Endodermal cell (in vitro differentiated cells): ENCODE measurements at regions not wholly inside any gene's neighbourhood (a gene's known extent, or its start where the extent isn't known, plus 50 kb on each side); places are given as distances from the start of the nearest gene placed in this dataset.

Source experiments
- DNase-seq: peaks from one replicate; pipeline ENCODE4 v3.0.0-alpha.2; 2017
- H3K27ac ChIP-seq: 2 replicates; pipeline ENCODE4 v1.5.1; 2013; ENCODE audit warnings: mild to moderate bottlenecking, low read depth, low read length, moderate library complexity
- H3K27me3 ChIP-seq: 2 replicates; pipeline ENCODE4 v1.6.1; 2013; ENCODE audit warnings: mild to moderate bottlenecking, low read length, moderate library complexity; ENCODE audit not compliant: insufficient read depth, control insufficient read depth, poor library complexity, severe bottlenecking
- H3K36me3 ChIP-seq: 2 replicates; pipeline ENCODE4 v1.7.0; 2013; ENCODE audit warnings: mild to moderate bottlenecking, low read length, moderate library complexity; ENCODE audit not compliant: control insufficient read depth, insufficient read depth
- H3K4me1 ChIP-seq: one replicate; pipeline ENCODE4 v1.7.0; 2013; ENCODE audit warnings: low read length; ENCODE audit not compliant: control insufficient read depth, insufficient read depth
- H3K4me3 ChIP-seq: 2 replicates; pipeline ENCODE4 v1.5.1; 2013; ENCODE audit warnings: mild to moderate bottlenecking, low read length, moderate library complexity
- H3K9ac ChIP-seq: 2 replicates; pipeline ENCODE4 v1.6.1; 2013; ENCODE audit warnings: mild to moderate bottlenecking, low read length, moderate library complexity; ENCODE audit not compliant: poor library complexity, severe bottlenecking; ENCODE audit errors: extremely low read depth
- H3K9me3 ChIP-seq: 2 replicates; pipeline ENCODE4 v1.6.1; 2013; ENCODE audit warnings: mild to moderate bottlenecking, low read length, moderate library complexity; ENCODE audit not compliant: control insufficient read depth
- H3K27ac Mint-ChIP-seq: 2 replicates; pipeline ENCODE4 v1.8.0; 2020; ENCODE audit warnings: mixed read lengths
- H3K27me3 Mint-ChIP-seq: 2 replicates; pipeline ENCODE4 v1.8.0; 2021; ENCODE audit warnings: mild to moderate bottlenecking, mixed read lengths; ENCODE audit not compliant: insufficient read depth
- H3K36me3 Mint-ChIP-seq: 2 replicates; pipeline ENCODE4 v1.8.0; 2020; ENCODE audit warnings: low read depth, mixed read lengths
- H3K4me1 Mint-ChIP-seq: 2 replicates; pipeline ENCODE4 v1.8.0; 2020; ENCODE audit warnings: mixed read lengths
- H3K4me3 Mint-ChIP-seq: 2 replicates; pipeline ENCODE4 v1.8.0; 2020; ENCODE audit warnings: mild to moderate bottlenecking, moderate library complexity, mixed read lengths
- H3K9me3 Mint-ChIP-seq: 2 replicates; pipeline ENCODE4 v1.8.0; 2020; ENCODE audit warnings: mild to moderate bottlenecking, mixed read lengths
- CTCF ChIP-seq: fragments of 200-600 bp; sonication (generic); conservative IDR thresholded peaks from 2 replicates; pipeline ENCODE4 v1.5.0; 2021; ENCODE audit warnings: antibody characterized with exemption, mild to moderate bottlenecking
- WGBS, 2 experiments: methylation state at CpG; one replicate each; pipeline versions ENCODE4 v1.1.5 to v1.1.7; 2013; ENCODE audit warnings: missing lambda C conversion rate in 2 of 2, mixed read lengths in 1 of 2; ENCODE audit not compliant: insufficient coverage in 1 of 2, insufficient read length in 1 of 2; 5-methylcytosine and 5-hydroxymethylcytosine counted together

DNA sequence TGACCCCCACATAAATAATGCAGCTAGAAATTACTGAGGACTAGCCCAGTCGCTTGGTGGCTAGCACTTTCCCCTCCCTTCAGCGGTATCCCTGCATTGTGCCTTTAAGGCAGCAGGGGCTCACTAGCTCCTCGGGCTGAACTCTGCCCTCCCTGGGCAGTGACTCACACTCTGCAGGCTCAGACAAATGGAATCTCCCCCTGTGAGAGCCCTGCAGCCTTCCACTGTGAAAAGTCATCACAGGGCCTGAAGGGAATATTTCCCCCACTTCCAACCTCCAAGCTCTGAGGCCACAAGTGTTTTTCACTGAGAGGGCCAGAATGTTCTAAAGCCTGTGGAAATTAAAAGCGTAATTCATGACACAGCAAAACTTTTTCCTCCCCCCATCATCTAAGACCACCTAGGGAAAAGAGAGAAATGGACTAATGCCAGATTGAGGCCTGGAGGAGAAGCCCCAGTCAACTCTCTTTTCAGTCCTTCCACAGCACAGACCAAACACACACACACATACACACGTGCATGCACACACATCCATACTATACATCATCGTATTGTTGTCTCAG lies 93.6 kb upstream of the COL1A2 start:
- Histone ChIP-seq H3K27me3 (peaks cover 8% of the 10 kb centered on the region), H3K36me3 (no peaks in the 10 kb centered on the region), H3K27ac (peak overlapping the region; percentile 50), H3K4me3 (no peak overlapping the region), H3K9ac (no peak overlapping the region), H3K4me1 (peaks cover 15% of the 10 kb centered on the region), H3K9me3 (no peaks in the 10 kb centered on the region)
- Mint-ChIP-seq H3K4me1 (peaks cover 41% of the 10 kb centered on the region), H3K9me3 (no peaks in the 10 kb centered on the region), H3K27ac (peak overlapping the region; percentile 93), H3K27me3 (peaks cover 16% of the 10 kb centered on the region), H3K36me3 (no peaks in the 10 kb centered on the region), H3K4me3 (peak overlapping the region; percentile 21)
- WGBS, 2 experiments: 7 to 18% methylated on average over 4 to 6 of the region's 6 CpGs
- TF ChIP-seq CTCF: peak; percentile 56
- DNase-seq: peak; percentile 90

GRCh38 chr7:94303118-94303517 lies 91.6 kb upstream of the COL1A2 start:
- Mint-ChIP-seq H3K36me3 (no peaks in the 10 kb centered on the region), H3K4me3 (no peak overlapping the region), H3K4me1 (peaks cover 56% of the 10 kb centered on the region), H3K27me3 (peaks cover 14% of the 10 kb centered on the region), H3K9me3 (no peaks in the 10 kb centered on the region), H3K27ac (no peak overlapping the region)
- Histone ChIP-seq H3K4me1 (peaks cover 22% of the 10 kb centered on the region), H3K9ac (no peak overlapping the region), H3K9me3 (no peaks in the 10 kb centered on the region), H3K4me3 (no peak overlapping the region), H3K27ac (no peak overlapping the region), H3K36me3 (no peaks in the 10 kb centered on the region), H3K27me3 (peaks cover 4% of the 10 kb centered on the region)
- no peak for TF ChIP-seq CTCF
- 91 to 100% methylated on average over 2 to 4 of the region's 4 CpGs for WGBS, 2 experiments
- no peak for DNase-seq

DNA sequence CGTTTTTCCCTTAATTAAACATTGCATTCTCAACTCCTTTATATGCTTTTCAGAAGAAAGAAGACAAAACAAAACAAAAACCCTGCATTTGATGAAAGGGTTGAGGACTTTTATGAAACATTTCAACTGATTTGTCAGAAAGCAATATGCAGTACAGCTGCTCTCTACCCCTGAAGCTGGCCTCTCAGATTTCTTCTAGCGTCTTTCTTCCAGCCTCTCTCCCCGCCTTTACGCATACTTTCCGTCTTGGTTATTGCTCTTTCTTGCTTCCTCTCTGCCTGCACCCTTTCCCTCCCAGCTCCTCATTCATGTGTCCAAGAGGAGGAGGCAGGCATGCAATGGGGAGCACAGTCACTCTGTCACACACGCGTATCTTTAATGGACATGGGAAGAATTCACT lies 91.0 kb upstream of the COL1A2 start:
- Mint-ChIP-seq H3K4me1 (peaks cover 59% of the 10 kb centered on the region), H3K4me3 (no peak overlapping the region), H3K27ac (no peak overlapping the region), H3K36me3 (no peaks in the 10 kb centered on the region), H3K9me3 (no peaks in the 10 kb centered on the region), H3K27me3 (peaks cover 9% of the 10 kb centered on the region)
- DNase-seq: no peak
- Histone ChIP-seq H3K27me3 (no peaks in the 10 kb centered on the region), H3K9me3 (no peaks in the 10 kb centered on the region), H3K9ac (no peak overlapping the region), H3K4me1 (peaks cover 22% of the 10 kb centered on the region), H3K4me3 (no peak overlapping the region), H3K27ac (no peak overlapping the region), H3K36me3 (no peaks in the 10 kb centered on the region)
- WGBS, 2 experiments: 20 to 69% methylated on average over 1 to 5 of the region's 7 CpGs
- TF ChIP-seq CTCF: no peak
